ENCODE measurements at regions not wholly inside any gene's neighbourhood (a gene's known extent, or its start where the extent isn't known, plus 50 kb on each side); places are given as distances from the start of the nearest gene placed in this dataset.
"Not testable (repeated sequence)": the region's sequence is repeated elsewhere in the genome, so short reads cannot be mapped to it uniquely, and the experiment has no call there.

GRCh38 chr10:22824984-22825383, 102.9 kb upstream of the ARMC3 start:
- DNase-seq (ENCODE audit: low read depth, low spot score), result no peak

- DNase-seq (ENCODE audit: low read depth, low spot score), result no peak
These were observed 103.3 kb upstream of the ARMC3 start for GRCh38 chr10:22824520-22824919.

GRCh38 chr10:22823109-22823508, 104.7 kb upstream of the ARMC3 start:
- DNase-seq (ENCODE audit: low read depth, low spot score), result no peak

GRCh38 chr10:22821921-22822320, 105.9 kb upstream of the ARMC3 start:
- not testable (repeated sequence) for DNase-seq (ENCODE audit: low read depth, low spot score)

- DNase-seq (ENCODE audit: low read depth, low spot score), result no peak
These were observed 106.4 kb upstream of the ARMC3 start for GRCh38 chr10:22821501-22821900.

- no peak for DNase-seq (ENCODE audit: low read depth, low spot score)
These were observed 101.9 kb upstream of the PIP4K2A start for GRCh38 chr10:22816298-22816653.

GRCh38 chr10:22810643-22811465, 96.5 kb upstream of the PIP4K2A start:
- peak; percentile 60 for DNase-seq (ENCODE audit: low read depth, low spot score)

GRCh38 chr10:22807238-22807637, 92.9 kb upstream of the PIP4K2A start:
- no peak for DNase-seq (ENCODE audit: low read depth, low spot score)

GRCh38 chr10:22805304-22805703, 90.9 kb upstream of the PIP4K2A start:
- DNase-seq (ENCODE audit: low read depth, low spot score), result no peak

GRCh38 chr10:22803261-22803885, 89.0 kb upstream of the PIP4K2A start:
- no peak for DNase-seq (ENCODE audit: low read depth, low spot score)

GRCh38 chr10:22801785-22802184, 87.4 kb upstream of the PIP4K2A start:
- no peak for DNase-seq (ENCODE audit: low read depth, low spot score)

- not testable (repeated sequence) for DNase-seq (ENCODE audit: low read depth, low spot score)
These were observed 83.4 kb upstream of the PIP4K2A start for GRCh38 chr10:22797796-22798195.

- no peak for DNase-seq (ENCODE audit: low read depth, low spot score)
These were observed 81.2 kb upstream of the PIP4K2A start for GRCh38 chr10:22795546-22795945.

GRCh38 chr10:22792161-22792560, 77.8 kb upstream of the PIP4K2A start:
- no peak for DNase-seq (ENCODE audit: low read depth, low spot score)

- no peak for DNase-seq (ENCODE audit: low read depth, low spot score)
These were observed 77.3 kb upstream of the PIP4K2A start for GRCh38 chr10:22791665-22792064.

- no peak for DNase-seq (ENCODE audit: low read depth, low spot score)
These were observed 70.3 kb upstream of the PIP4K2A start for GRCh38 chr10:22784668-22785067.

GRCh38 chr10:22783807-22784206, 69.4 kb upstream of the PIP4K2A start:
- no peak for DNase-seq (ENCODE audit: low read depth, low spot score)

- DNase-seq (ENCODE audit: low read depth, low spot score), result no peak
These were observed 66.1 kb upstream of the PIP4K2A start for GRCh38 chr10:22780474-22780885.

GRCh38 chr10:22779331-22780019, 65.1 kb upstream of the PIP4K2A start:
- DNase-seq (ENCODE audit: low read depth, low spot score), result no peak

GRCh38 chr10:22774102-22774501, 59.7 kb upstream of the PIP4K2A start:
- DNase-seq (ENCODE audit: low read depth, low spot score), result no peak

- not testable (repeated sequence) for DNase-seq (ENCODE audit: low read depth, low spot score)
These were observed 57.3 kb upstream of the PIP4K2A start for GRCh38 chr10:22771631-22772030.

GRCh38 chr10:22770270-22770669, 55.9 kb upstream of the PIP4K2A start:
- DNase-seq (ENCODE audit: low read depth, low spot score), result no peak

- DNase-seq (ENCODE audit: low read depth, low spot score), result no peak
These were observed 53.5 kb upstream of the PIP4K2A start for GRCh38 chr10:22767859-22768258.

Measured in iPS DF 19.7 (cell line).